ENCODE measurements at regions not wholly inside any gene's neighbourhood (a gene's known extent, or its start where the extent isn't known, plus 50 kb on each side); places are given as distances from the start of the nearest gene placed in this dataset.
"Not testable (repeated sequence)": the region's sequence is repeated elsewhere in the genome, so short reads cannot be mapped to it uniquely, and the experiment has no call there.

DNA sequence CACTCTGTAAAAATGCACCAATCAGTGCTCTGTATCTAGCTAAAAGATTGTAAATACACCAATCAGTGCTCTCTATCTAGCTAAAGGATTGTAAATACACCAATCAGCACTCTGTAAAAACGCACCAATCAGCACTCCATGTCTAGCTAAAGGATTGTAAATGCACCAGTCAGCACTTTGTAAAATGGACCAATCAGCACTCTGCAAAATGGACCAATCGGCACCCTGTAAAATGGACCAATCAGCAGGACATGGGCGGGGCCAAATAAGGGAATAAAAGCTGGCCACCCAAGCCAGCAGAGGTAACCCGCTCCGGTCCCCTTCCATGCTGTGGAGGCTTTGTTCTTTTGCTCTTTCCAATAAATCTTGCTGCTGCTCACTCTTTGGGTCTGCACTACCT, 140.7 kb downstream of the ELOVL4 start:
- not testable (repeated sequence) for DNase-seq

DNA sequence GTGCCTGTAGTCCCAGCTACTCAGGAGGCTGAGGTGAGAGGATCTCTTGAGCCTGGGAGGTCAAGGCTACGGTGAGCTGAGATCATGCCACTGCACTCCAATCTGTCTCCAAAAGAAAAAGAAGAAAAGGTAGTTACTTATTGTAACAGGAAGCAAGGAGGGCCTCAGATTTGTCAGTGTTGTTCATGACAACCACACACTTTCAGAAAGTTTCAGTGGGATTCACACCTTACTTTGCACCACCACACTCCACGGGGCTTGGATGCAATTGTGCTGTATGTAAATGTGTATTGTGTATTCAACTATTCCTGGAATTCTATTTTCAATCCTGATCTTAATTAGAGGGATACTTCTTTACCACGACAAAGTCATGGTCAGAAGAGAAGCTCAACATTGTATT, 142.6 kb downstream of the ELOVL4 start:
- no peak for DNase-seq

DNA sequence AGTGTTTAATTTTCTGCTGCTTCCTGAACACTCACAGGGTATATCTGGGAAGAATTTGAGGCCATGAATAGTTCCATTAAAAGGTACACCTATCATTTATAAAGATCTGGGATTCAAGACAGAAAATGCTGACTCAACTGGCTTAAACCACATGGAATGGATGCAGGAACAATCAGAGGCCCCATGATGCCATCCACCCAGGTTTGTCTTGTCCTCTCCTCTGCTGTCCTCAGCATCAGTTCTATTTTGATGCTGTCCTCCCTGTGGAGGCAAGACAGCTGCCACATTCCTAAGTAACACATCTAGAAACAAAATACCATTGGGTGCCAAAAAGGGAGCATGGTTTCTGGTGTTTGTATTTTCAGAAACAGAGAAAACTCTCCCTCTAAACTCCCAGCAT, 143.4 kb downstream of the ELOVL4 start:
- DNase-seq = no peak

DNA sequence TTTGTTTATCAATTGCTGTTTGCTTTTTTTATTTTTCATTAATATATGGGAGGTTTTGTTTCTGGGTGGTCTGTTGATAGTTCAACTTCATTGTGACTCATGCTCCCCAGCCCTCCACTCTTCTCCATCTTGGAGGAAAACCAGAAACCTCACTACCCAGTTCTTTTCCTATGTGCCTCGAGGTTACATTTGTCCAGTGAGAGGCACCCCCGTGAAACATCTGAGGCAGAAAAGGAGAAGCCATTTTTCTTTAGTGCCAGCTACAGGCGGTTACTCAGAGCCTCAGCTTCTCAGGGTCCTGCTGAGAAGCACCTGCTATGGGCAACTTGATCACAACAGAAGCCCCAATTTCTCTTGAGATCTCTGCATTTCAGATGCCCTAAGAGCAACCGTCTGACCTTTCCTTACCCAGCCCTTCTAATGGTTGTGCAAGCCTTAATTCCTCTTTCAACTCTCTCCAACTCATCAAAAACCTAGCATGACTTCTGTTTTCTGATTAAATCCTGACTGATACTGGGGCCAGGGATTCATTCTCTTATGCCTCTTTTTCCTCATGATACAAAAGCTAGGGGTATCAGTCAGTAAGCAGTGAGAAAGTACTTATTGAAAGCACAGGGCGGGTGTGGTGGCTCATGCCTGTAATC, 144.6 kb downstream of the ELOVL4 start:
- no peak for DNase-seq

DNA sequence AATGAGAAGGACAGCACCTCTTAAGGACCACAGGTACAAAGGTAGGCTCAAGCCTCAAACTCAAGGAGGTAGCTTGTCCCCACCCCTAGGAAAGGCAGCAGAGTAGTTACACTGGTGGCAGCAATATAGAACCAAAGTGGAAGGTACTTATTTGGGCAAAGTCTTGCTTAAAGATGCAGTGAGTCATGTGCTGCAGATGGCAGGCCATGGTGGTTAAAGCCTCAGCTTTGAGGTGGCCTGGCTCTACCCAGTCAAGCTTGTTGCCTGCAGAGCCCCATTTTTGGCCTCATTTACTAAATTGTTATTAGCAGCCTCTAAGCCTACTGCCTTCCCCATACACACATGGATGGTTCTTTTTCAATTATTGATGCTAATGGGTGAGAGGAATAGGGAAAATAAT, 146.0 kb downstream of the ELOVL4 start:
- DNase-seq = no peak

DNA sequence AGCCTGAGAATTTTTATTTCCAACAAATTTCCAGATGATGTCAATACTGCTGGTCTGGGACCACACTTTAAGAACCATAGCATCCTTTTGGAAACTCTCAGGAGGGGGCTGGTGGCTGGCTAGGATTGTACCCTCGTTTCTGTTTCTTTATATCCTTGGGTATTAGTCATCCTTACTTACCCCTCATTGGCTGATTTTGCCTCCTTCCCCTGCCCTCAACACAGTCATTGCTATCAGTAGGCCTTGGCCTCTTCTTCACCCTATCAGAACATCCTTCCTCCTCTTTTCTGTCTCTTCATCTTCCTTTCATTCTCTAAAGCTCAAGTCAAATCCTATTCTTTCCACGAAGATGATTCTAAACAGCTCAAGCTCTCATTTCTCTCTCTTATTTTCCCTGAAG, 148.5 kb downstream of the ELOVL4 start:
- DNase-seq = no peak

DNA sequence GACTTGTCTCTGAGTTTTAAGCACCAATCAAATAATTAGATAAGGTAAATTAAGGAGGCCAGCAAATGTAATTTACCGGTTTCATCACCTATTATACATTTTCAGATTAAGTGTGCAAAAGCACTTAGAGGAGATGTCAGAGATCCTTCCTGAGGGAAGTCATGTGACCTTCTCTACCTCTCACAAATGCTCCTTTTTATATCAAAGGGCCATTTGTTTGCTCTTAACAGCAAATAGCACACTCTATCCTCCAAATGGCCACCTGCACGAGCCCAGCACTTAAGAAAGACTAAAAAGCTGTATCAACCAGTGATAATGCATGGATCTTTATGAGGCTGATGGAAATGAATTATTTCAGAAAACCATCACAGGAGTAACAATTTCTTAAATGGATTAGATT, 149.4 kb downstream of the ELOVL4 start:
- DNase-seq = no peak

DNA sequence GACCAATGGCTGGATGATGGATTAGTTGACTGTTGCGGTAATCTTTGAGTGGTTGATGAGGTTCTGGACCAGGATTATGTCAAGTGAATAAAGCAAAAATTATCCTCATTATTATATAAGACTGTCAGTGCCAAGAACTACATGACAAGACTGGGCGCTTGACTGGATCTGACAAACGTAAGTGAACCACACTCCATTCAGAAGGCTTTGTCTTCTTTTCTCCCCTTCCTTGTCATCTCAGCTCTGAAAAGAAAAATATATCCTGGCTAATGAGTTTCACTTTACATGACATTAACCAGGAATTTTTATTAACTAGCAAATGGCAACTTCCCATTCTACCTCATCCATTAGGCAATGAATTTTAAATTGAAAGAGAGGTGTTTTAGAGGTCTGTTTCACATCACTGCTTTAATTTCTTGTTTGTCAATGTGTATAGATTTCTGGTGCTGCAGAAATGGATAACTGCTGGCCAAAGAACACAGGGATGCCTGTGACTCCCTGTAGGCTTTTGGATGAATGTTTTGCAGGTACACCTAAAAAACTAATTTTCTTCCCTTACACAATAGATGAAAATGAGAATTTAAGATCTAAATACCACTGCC, 150.1 kb downstream of the ELOVL4 start:
- DNase-seq = no peak

DNA sequence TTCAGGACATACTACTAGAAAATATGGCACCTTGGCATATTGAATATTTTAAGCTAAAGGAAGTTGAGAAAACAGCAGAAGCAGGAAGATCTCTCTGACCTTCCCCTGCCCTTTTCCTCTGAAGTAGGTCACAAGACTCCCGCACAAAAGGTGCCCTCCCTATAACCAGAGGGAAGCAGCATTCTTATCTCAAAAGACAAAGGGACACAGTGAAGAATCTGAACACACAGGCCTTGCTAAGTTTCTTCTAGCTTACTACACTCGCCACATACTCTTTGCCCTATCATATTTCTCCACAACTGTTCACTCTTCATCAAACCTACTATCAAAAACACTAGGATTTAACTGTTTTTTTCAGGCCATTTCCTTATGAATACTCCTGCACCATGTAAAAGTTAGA, 151.2 kb downstream of the ELOVL4 start:
- DNase-seq = peak; percentile 76

DNA sequence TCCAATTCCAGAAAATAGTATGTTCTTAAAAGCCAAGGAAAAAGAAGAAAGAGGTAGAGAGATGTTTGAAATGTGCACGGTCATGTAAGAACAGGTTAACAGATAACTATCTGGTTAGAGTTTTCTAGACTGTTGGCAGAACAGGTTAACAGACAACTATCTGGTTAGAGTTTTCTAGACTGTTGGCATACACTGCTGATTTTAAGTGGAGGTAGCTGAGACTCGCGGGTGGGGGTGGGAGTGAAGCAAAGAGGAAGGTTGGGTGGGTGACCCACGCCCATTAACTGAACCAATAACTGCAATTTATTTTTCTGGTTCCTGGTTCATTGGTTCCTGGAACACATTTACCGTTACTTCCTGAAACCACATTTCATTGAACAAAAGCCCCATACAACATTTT, 157.5 kb downstream of the ELOVL4 start:
- no peak for DNase-seq

DNA sequence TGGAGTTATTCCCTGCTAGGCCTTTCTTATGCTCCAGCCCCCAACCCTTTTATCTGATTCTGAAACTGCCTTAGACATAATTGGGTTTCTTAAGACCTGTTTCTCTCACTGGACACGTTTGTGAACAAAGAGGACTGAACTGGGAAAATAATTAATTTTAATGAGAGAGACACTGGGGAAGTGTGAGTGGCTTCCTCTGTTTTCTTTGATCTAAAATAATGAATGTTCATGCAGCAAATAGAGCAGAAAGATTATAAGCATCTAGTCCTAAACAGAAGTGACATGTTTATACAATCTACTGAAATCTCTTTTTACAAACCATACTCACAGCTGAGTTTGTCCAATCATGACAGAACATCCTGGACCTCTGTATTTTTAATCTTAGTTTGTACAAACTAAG, 157.6 kb downstream of the SH3BGRL2 start:
- DNase-seq = no peak

DNA sequence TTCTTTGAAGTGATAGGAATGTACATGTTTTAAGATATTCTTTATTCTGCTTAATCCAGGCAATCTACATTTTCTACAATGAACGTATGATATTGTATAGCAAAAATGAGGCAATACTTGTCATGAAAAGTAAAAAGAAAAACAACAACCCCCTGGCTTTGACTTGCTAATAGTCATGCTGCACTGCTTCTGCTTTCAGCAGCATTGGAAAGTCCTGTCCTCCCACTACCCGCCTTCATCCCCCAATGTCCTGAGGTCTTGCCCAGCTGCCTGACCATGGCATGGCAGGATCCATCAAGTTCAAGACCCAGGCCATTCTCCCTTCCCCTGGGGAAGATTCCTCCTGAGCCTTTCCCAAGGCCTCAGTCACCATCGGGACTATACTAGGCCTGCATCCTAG, 156.5 kb downstream of the SH3BGRL2 start:
- no peak for DNase-seq

DNA sequence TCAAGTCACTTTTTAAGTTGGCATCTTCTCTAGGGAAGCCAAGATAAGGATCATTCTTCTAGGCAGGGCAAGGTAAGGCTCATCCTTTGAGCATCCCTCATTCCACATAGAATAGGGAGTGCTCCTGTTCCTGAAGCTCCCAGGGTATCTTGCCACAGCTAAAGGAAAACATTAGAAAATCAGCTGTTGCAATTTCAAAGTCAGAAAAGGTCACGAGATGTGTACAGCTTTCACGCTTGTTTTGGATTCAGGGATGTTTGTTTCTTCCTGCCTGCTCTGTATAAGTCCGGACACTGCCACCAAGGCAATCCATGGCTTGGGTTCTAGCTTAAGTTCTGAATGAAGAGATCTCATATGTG, 153.2 kb downstream of the SH3BGRL2 start:
- DNase-seq = no peak

DNA sequence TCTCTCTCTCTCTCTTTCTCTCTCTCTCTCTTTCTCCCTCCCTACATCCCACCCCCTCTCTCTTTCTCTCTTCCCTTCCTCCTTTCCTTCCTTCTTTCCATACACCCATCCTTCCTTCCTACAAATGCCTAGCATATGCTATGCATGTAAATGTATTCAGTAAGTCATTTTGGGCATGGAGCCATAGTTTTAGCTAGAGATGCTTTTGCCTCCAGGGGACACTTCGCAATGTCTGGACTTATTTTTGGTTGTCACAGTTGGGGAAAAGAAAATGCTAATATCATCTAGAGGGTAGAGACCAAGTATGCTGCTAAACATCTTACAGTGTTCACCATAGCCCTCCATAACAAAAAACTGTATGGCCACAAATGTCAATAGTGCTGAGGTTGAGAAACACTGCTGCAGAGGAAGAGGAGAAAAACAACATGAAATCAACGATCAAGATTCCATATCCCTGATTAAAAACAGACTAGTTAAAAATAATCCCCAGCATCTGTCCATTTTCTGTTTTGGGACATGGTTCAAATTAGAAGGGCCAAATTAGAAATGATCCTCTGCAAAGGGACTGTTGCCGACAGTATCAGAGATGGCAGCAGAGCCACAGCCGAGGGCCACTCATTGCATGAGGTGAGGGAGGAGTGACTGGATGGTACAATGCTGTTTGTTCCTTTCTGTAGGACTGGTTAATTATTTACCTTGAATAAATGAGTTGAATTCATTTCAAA, 152.7 kb downstream of the SH3BGRL2 start:
- no peak for DNase-seq

DNA sequence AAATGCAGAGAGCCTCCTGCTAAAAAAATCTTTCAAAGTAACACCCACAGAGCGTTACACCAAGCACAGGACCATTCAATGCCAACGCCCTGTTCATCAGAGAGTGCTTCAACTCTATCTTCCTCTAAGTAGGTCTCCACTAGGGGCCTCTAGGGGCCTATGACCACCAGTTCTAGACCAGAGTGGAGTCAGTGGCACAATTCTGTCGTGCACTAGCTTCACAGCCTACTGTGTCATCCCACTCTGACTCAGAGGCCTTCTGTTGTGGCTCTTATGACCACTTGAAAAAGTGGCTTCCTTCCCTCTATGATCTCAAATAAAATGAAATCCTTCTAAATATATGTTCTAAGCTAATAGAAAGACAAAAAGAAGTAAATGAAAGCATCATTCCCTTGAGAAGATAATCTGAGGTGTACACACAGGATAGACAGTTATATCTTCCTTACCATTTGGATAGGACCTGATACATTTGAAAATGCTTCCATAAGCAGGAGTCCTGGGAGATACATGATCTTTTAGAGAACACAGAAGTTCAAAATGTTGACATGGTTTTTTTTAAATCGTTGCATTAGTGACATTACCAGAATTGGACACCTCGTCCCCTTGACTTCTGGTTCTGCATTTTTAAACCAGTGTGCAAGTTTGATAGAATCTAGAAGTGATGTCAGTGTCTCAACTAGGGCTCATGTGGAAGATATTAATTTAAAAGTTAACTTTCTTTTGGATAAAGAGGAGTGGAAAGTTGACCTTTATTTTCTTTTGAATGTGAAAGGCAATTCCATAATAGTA, 151.9 kb downstream of the SH3BGRL2 start:
- DNase-seq = no peak

DNA sequence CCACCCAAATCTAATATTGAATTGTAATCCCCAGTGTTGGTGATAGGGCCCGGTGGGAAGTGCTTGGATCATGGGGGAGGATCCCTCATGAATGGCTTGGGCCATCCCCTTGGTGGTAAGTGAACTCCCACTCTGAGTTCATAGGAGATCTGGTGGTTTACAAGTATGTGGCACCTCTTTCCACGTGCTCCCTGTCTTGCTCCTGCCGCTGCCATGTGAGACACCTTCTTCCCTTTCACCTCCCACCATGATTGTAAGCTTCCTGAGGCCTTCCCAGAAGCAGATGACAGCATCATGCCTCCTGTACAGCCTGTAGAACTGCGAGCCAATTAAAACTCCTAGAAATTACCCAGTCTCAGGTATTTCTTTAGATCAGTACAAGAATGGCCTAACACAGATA, 150.8 kb downstream of the SH3BGRL2 start:
- DNase-seq = no peak

DNA sequence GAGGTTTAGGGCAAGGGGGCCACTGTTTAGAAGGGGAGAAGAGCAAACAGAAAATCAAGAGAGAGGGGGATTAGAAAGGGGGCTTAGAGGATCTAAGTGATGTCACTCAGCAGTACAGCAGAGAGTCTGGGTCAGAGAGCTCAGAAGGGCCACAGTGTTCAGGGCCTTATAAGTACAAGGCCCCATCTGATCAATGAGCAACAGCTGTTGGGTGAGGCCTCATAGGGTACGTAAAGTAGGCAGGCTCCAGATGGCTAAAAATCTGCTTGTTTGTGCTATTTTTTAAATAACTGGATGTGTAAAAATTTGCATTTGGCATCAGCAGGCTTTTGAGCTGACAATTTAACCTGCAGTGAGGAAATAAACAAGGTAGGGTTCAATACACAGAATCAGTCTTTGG, 149.8 kb downstream of the SH3BGRL2 start:
- DNase-seq = no peak

DNA sequence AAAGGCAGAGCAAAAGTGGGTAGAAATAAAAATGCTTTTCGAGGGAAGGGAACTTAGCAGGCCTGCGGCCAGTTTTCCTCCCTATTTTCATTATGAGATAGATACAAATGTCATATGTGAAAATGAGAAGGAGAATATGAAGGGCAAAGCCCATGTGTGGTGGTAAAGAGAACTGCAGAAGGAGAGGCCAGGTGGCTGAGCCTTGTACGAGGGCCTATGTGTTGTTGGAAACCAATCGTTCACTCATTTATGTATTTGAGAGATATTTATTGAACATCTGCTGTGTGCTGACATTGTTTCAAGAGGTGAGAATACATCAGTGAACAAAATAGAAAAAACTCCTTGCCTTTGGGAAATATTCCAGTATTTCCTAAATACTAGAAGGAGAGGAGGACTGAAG, 147.7 kb downstream of the SH3BGRL2 start:
- no peak for DNase-seq

DNA sequence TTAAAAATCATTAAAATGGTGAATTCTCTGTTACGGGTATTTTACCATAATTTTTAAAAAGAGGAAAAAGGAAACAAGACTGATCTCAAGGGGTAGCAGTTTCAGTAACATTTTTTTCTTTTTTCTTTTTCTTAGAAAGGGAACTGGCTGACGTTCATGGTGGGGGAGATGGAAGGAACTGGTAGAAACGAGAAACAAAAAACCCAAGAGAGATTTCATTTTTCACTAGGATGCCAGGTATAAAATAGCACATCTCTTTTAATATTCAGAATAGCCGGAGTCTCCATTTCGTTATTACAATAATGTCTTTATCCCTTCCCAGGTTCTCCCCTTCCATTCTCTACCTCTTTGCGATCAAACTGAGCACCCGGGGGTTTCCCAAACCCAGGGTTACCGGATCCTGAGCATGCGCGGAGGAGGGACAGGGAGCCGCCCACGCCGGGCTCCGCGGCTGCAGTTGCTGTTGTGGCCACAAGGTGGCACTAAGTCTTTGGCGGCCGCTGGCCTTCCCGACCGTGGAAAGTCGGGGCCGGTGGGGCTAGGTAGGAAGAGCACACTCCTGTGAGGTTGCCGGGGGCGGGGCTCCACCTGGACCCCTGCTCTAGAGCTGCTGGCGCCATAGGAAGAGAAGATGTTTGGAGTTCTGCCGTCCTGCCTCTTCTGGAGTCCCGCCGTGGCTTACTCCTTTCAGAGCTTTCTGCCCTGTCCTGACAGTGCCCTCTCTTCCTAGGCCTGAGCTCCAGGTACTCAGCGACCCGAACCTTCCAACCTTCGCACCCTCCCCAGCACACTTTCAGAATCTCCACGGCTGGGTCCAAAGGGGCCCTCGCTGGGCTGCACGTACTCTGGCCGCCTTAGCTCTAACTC, 146.8 kb downstream of the SH3BGRL2 start:
- DNase-seq = peak; percentile 78

DNA sequence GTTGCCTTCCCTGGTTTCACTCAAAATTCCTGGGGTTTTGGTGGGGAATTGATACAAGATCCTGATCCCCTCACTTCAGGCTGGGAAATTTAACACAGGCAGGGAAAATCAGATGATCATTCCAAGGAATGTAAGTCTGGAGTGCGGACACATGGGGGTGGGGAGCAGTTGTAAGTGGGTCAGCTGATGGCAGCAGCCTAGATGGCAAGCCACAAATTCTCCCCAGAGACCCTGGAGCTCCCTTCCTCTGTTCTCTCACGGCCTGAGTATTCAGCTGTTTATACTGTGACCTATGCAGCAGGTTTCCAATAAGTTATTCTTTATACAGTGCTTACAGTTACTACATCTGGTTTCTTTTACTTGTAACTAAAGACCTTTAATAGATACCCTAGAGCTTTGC, 144.9 kb downstream of the SH3BGRL2 start:
- DNase-seq = no peak

DNA sequence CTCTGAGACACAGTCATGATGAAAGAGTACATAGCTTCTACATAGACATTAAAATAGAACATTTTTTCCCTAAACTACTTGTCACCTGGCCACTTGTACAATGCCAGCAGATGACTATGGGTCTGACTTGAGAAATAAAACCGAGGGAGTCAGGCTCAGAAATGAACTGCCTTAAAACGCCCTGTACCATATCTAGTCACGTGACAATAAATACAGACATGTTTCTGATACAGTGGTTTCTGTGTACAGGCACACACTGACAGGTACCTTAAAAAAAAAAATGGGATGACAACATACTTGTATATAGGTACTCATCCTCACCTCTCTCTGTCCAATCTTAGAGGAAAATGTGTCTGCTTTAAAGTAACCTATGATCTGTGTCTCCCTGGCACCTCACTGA, 144.1 kb downstream of the SH3BGRL2 start:
- DNase-seq = no peak

DNA sequence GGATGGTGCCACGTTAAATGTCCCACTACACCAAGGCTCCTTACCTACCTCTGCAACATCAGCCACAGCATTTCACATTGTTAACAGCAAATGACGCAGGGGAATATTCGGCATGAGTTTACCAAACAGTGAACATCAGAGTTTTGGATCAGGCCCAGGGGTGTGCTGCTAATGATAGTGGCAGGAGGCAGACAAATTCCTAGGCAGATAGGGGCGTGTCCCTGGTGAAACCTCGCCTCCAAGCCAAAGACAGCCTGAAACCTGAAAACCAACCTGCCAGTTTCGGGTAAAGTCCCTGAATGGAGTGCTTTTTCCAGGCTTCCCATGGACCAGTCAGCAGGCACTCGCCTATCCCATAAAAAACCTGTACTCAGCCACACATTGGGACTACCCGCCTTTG, 133.6 kb downstream of the SH3BGRL2 start:
- DNase-seq = peak; percentile 80

DNA sequence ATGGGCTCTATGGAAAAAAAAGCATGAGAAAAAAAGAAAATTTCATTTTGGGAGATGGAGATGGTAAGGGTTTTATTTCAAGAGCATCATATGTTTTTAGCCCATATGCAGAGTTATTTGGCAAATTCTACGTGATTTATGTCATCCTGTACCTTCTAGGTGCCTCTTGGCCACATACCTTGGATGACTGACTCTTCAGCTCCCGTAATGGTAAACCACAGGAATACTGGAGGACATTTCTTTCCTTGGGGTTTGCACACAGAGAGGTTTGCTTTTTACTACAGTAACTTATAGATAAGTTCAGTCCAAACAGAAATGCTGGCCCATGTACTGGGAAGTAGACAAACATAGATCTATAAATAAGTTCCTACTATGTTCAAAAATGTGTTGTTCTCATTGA, 132.2 kb downstream of the SH3BGRL2 start:
- DNase-seq = no peak

All from hematopoietic multipotent progenitor cell treated with erythropoietin and hydrocortisone succinate and interleukin-3 and kit ligand, for 8 days (in vitro differentiated cells).